ENCODE measurements at regions not wholly inside any gene's neighbourhood (a gene's known extent, or its start where the extent isn't known, plus 50 kb on each side); places are given as distances from the start of the nearest gene placed in this dataset.
A peak's percentile ranks its signal among the peaks of the same experiment; 100 is the strongest.

- DNase-seq (ENCODE audit: low read depth): peak; percentile 64
These were observed 802.4 kb downstream of the TBC1D22A start for GRCh38 chr22:47564651-47565434.

GRCh38 chr22:47564158-47564450, 801.7 kb downstream of the TBC1D22A start:
- DNase-seq (ENCODE audit: low read depth): no peak

DNA sequence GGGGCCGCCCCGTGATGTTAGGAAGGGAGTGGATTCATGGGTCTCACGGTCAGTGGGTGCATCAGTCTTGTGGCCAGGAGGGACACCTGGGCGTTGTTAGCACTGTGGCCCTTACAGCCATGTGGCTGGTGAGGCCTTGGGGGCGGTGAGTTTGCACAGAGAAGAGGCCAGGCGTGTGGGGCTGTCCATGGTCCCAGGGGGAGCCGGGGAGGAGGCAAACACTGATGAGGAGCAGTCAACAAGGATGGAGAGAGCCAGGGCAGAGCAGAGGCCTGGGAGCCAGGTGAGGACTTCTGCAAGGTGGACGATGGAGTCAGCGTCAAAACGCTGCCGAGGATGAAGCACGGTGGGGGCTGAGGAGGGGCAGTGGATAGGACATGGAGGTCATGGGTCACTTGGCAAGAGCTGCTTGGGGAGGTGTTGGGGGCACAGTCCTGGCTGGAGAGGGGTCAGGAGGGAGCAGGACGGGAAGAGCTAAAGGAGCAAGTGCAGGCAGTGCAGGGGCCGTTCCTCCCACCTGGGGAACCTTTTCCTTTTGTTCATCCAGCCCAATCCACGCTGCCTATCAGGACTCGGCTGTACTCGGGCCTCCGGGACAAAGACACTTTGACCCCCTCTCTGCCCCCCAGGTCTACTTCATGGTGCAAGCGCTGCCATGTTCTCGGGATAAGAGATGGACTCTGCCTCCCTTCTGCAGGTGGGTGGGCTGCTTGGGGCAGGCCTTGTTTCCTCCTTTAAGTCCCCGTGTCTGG, 801.1 kb downstream of the TBC1D22A start:
- no peak for DNase-seq (ENCODE audit: low read depth)

DNA sequence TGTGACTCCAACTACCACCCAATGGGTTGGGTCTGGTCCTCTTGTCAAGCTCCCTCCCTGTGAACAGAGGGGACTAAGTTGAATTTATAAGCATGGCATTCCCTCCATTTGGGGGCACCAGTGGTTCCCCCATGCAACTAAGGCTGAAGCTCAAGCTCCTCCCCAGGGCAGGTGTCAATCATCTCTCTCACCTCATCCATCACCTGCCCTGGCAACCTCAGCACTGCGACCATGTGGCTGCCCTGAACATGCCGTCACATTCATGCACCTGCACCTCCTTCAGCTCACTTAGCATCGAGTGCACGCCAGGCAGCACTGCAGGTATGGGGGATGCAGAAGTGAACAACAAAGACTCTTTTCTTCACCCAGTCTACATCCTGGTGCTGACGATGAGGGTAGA, 799.3 kb downstream of the TBC1D22A start:
- DNase-seq (ENCODE audit: low read depth): no peak

DNA sequence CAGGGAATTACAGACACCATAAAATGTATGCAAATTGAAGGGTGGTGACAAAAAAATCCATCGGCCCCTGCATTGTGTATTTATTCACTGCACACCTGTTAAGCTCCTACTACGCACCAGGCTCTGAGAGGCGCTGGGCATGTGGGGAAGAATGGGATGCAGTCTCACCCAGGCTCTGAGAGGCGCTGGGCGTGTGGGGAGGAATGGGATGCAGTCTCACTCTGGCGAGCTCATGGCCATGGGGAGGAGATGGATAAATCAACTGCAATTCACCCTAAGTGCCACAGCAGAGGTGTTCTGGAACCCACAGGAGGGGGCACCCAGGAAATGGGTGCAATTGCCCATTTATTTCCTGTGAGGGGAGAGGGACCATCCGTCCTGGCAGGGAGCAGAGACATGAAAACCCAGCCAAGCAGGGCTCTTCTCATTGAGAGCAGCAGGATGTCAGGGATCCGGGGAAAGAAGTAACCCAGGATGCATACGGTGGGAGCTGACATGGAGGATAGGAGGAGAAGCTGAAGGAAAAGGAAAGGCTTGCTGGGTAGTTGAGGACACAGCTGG, 798.7 kb downstream of the TBC1D22A start:
- no peak for DNase-seq (ENCODE audit: low read depth)

DNA sequence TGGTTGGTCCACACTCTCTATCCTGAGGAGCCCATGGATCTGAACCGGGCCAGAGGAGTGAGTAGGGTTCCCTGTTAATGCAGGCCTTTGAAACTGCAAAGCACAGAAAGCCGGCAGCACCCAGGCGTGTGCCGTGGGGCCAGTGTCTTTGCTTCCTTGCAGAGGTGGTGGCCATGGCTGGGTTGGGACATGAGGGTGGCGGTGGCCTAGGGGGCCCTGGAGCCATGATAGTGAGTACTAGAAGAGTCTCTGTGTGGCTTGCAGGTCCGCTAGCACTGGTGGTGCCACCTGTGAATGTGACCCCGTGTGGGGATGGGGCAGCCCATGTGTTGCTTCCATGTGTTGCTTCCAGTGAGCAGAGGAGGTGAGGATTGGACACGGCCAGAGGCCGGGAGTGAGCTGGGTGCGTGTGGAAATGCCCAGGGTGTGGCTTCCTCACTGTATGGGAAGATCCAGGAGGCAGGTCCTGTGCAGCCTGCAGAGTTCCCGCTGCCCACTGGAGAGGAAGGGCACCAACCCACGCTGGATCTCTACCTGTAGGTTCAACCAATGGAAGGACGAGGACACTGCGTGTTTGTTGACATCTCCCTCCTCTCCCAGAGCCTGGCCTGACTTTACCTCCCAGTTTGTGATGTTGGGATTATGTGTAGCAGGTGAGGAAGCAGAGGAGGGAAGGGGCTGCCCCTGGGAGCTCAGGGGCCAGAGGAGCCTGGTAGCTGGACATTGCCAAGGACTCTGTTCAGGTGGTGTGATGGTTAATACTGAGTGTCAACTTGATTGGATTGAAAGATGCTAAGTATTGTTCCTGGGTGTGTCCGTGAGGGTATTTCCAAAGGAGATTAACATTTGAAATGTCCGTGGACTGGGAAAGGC, 796.6 kb downstream of the TBC1D22A start:
- no peak for DNase-seq (ENCODE audit: low read depth)

DNA sequence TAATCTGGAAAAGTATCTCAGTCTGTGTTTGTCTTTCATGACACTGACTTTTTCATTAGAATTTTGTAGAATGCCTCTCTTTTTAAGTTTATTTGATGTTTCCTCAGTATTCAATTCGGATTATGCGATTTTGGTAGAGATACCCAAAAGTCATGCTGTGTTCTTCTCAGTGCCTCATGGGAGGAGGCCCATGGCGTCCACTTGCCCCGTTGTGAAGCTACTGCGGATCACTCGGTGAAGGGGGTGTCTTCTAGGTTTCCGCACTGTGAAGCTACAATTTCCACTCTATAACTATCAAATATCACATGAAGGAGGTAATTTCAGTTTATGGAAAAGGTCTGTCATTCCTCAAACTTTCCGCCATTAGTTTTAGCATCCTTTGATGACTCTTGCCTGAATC, 794.0 kb downstream of the TBC1D22A start:
- DNase-seq (ENCODE audit: low read depth): no peak

GRCh38 chr22:47553436-47553835, 791.0 kb downstream of the TBC1D22A start:
- DNase-seq (ENCODE audit: low read depth): no peak

DNA sequence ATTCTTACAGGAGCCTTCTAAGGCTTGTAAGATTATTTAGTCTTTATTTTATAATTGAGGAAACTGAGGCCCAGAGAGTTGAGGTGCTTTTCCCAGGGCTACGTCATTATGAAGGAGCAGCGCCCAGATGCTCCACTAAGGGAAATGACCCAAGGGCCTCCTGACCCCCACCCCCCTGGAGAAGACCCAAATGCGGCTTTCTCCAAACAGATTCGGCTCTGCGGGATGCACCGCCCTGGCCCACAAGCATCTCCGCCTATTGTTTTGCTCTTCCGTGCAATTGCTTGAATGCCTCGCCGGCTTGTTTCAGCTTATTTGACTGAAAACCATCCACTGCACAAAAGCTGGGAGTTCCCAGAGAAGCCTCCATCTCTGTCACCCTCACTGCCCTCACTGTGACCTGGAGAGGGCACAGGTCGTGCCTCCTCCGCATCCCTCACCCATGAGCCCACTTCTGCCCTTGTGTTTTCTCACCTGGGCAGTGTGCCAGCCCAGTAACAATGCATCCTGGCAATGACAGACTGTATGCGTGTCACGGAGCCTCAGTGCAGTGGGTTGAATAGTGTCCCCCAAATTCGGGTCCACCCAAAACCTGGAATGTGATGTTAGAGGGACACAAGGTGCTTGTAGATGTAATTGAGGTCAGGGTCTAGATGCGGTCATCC, 790.2 kb downstream of the TBC1D22A start:
- DNase-seq (ENCODE audit: low read depth): no peak

DNA sequence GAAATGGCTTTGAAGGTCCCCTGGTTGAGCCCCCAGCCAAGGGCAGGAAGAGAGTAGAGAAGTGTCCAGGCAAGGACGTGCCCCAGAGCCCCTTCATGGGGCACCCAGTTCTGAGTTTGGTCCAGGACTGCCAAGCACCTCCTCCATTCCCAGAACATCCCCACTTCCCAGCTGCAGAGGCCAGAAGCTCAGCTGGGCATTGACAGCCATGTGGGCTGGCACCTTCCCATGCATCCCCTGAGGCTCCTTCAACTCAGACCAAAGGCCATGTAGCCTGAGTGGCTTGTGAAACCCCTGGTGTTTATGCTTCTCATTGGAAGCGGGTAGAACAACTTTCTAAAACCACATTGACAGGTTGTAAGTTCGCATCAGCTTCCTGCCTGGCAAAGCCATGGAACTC, 789.6 kb downstream of the TBC1D22A start:
- no peak for DNase-seq (ENCODE audit: low read depth)

DNA sequence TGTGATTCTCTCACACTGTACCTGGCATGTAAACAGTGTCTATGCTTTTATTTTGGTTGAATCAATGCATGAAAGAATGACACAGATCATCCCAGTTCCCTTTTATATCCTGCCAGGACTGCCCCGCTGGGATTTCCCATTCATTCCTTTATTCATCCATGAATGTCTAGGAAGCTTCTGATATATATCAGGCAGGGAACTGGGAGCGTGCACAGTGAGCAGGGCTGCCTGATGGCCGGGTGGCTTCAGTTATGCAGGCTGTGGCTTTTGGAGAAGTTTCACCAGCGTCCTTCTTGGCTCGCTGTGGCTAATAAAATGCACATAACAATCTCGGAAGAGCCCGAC, 789.0 kb downstream of the TBC1D22A start:
- no peak for DNase-seq (ENCODE audit: low read depth)

GRCh38 chr22:47550524-47551430, 788.3 kb downstream of the TBC1D22A start:
- DNase-seq (ENCODE audit: low read depth): no peak

- DNase-seq (ENCODE audit: low read depth): no peak
These were observed 787.4 kb downstream of the TBC1D22A start for GRCh38 chr22:47549741-47550340.

- DNase-seq (ENCODE audit: low read depth): no peak
These were observed 786.7 kb downstream of the TBC1D22A start for GRCh38 chr22:47548953-47549740.

DNA sequence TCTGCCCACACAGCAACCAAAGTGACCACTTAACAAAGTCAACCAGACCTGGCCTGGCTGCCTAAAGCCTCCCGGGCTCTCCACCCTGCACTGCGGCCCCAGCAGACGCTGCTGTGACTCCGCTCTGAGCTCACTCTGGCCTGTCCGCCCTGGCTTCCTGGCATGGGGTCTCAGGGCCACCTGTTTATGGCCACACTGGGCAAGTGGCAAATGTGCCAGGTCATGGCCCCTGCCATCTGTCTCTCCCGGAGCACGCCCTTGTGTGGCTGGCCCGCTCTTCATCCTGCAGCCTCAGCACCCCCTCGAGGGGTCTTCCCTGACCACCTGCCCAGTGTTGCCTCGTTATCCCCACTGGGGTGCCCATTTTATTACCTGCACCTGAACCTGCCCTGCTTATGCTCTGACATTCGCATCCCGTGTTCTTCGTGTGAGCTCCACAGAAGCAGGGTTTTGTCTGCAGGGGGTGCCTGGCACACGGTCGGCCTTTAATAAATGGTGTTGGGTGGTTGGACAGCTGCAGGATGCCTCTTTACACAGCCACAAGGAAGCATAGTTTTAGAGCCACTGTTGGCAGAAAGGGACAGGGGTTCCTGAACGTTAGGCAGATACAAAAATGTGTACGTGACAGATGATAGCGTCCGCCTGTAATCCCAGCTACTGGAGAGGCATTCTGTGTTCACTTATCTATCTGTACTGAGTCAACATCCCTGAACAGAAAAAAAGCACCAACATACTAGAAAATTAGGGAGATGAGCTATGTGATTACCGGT, 785.6 kb downstream of the TBC1D22A start:
- no peak for DNase-seq (ENCODE audit: low read depth)

DNA sequence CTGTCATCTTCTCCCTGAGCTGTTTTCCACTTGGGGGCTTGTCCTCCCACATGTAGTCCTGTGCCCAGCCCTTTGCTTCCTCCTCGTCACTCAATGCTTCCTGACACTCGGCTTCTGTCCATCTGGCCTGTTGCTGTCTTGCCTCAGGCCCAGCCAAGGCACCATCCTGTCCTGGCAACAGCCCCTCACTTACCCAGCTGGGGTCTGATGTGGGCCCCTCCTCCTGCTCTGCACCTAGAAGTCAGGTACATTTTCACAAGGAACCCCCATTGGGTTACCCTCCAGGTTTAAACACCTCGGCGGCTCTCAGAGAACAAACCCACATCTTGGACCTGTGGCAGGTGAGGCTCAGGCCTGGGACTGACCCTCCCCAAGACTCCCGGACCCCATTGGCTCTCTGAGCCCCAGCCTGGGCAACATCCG, 784.8 kb downstream of the TBC1D22A start:
- DNase-seq (ENCODE audit: low read depth): no peak

GRCh38 chr22:47544696-47545095, 782.2 kb downstream of the TBC1D22A start:
- DNase-seq (ENCODE audit: low read depth): no peak

- no peak for DNase-seq (ENCODE audit: low read depth)
These were observed 781.0 kb downstream of the TBC1D22A start for GRCh38 chr22:47543447-47543846.

DNA sequence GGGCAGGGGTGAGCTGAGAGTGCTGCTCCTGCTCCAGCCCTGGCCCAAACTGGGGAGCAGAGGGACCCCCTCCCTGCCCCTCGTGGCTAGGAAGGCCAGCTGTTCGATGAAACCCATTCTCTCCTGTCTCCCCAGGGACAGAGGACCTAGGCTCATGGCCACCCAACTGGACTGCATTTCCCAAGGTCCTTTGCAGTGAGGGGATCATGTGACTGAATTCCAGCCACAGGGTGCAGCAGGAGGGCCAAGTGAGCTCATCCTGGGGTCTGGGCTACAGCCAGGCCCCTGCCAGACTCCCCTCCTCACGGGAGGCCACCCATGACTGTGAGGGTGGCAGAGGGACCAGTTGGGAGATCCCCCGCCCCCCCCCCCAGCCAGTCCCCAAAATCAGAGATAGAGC, 777.6 kb downstream of the TBC1D22A start:
- DNase-seq (ENCODE audit: low read depth): no peak
